RWPE1 (cell line): ENCODE measurements at regions not wholly inside any gene's neighbourhood (a gene's known extent, or its start where the extent isn't known, plus 50 kb on each side); places are given as distances from the start of the nearest gene placed in this dataset.
"Not testable (repeated sequence)": the region's sequence is repeated elsewhere in the genome, so short reads cannot be mapped to it uniquely, and the experiment has no call there.

Source experiments
- CTCF ChIA-PET: fragments of 350-600 bp; sonication (Branson Sonifier 250); formaldehyde crosslinking; extraction: SDS; loops from one replicate; lab custom pipeline; 2021; lab: Yijun Ruan, JAX
- POLR2A ChIA-PET: fragments of 400-600 bp; formaldehyde crosslinking; extraction: SDS; loops from one replicate; lab custom pipeline; 2020; ENCODE audit warnings: antibody characterized with exemption; ENCODE audit not compliant: low non-redundant PET; lab: Yijun Ruan, JAX
- DNase-seq: peaks from one replicate; pipeline ENCODE4 v3.0.0; 2012; ENCODE audit warnings: low spot score
- H3K27ac ChIP-seq: fragments of 450-650 bp; 2 replicates; pipeline ENCODE4 v1.5.1; 2017
- TF ChIP-seq, protein P1 (sequence below): fragments of 450-650 bp; conservative IDR thresholded peaks from 2 replicates; pipeline ENCODE4 v1.5.1; 2017; ENCODE audit warnings: low read depth, mild to moderate bottlenecking

DNA sequence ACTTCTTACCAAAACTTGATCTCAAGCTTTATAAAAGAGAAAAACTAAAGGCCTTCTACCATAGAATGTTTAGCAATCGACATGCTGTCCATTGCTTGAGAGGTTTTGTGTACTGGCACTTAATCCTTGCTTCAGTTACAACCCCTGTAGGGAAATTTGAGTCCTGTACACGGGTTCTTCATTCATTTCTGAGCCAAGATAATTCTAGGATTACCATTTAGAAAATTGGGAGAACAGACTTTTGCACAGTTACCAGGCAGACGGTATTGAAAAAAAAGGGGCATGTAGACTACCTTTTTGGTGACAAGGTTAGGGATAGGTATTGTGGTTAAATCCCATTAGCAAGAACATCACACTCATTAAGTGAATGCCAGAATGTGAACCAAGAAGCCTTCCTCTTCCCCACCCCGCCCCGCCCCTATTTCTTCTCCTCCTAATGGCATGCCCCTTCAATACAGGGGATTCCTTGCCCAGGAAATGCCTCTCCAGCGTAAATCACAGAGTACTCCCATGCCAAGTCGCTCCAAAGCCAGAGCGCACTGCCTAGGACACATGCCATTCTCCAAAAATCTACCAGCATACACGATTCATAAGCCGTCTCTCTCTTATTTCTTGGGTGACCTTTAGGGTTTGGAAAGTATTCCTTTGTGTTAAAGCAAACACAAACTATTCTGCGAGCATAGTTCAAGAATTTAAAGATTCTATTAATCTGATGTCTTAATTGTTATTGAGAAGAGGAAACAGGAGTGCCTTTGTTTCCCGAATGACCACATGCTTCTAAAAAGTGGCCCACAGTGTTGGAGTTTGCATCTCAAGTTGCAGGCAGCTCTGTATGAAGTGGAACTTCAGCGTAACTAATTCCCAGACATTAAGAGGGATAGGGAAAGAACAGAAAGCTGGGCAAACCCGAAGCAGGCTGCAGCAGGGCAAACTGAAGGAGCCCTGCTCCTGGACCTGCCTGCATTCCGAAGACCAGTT is 164.0 kb upstream of the NR2F2 start:
- CTCF ChIA-PET: interaction anchor here (0.6 kb wide), 1 partner anchor 668 kb away, joined by 5 read pairs; no protein-coding TSS in a partner anchor
- no peak for DNase-seq
- H3K27ac ChIP-seq: no peak overlapping the region
- POLR2A ChIA-PET: no interaction called here
- TF ChIP-seq, protein P1, sequence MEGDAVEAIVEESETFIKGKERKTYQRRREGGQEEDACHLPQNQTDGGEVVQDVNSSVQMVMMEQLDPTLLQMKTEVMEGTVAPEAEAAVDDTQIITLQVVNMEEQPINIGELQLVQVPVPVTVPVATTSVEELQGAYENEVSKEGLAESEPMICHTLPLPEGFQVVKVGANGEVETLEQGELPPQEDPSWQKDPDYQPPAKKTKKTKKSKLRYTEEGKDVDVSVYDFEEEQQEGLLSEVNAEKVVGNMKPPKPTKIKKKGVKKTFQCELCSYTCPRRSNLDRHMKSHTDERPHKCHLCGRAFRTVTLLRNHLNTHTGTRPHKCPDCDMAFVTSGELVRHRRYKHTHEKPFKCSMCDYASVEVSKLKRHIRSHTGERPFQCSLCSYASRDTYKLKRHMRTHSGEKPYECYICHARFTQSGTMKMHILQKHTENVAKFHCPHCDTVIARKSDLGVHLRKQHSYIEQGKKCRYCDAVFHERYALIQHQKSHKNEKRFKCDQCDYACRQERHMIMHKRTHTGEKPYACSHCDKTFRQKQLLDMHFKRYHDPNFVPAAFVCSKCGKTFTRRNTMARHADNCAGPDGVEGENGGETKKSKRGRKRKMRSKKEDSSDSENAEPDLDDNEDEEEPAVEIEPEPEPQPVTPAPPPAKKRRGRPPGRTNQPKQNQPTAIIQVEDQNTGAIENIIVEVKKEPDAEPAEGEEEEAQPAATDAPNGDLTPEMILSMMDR: no peak

DNA sequence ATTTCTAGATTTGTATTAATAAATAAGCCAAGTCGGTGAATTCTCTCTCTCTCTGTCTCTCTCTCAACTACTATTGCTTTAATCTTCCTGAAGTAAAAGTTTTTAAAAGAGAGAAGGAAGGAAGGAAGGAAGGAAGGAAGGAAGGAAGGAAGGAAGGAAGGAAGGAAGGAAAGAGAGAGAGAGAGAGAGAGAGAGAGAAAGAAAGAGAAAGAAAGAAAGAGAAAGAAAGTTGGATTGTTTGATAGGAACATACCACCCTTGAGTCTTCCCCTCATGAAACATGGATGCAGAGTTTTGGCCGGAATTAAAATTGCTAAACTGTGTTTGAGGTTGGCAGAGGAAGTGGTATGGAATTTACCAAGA is 159.9 kb upstream of the NR2F2 start:
- H3K27ac ChIP-seq, POLR2A ChIA-PET, DNase-seq: not testable (repeated sequence)
- CTCF ChIA-PET: interaction anchor here (0.5 kb wide), 1 partner anchor 89 kb away, joined by 3 read pairs; no protein-coding TSS in a partner anchor

DNA sequence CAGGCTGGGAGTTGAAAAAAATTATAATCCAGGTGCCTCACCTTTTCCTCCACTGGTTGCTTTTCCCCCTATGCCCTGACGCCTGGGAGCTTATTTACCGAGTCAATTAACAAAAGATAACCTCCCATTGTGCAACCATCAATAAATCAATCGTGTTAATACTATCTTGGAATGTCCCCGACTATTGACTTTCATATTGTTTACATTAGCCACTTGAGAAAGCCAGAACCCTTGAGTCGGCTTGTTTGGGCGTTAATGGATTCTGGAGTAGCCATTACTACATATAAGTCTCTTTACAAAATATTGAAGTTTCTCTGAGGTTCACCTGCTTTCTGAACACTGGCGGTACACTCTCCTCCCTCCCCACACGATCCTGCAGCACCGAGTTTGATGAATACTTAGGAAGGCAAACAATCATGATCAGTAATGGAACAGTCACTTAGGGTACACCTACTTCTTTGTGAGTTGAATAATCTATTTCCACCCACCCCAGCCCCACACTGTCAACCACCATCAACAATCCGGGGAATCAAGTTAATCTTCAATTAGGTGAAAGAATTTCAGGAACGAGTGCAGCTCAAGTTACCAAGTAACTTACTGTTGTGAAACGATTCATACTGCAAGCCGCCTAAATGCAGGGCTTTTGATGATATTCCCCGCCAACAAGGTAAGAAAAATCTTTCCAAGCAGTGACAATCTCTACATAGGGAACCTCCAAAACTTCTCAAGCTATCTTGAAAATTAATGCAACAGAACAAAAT is 159.3 kb upstream of the NR2F2 start:
- POLR2A ChIA-PET: no interaction called here
- DNase-seq: peak; percentile 13
- CTCF ChIA-PET: interaction anchor here (0.5 kb wide), 1 partner anchor 89 kb away, joined by 3 read pairs; no protein-coding TSS in a partner anchor
- TF ChIP-seq, protein P1: no peak
- no peak overlapping the region for H3K27ac ChIP-seq

GRCh38 chr15:96171853-96172296 is 158.6 kb upstream of the NR2F2 start:
- ChIA-PET CTCF (no interaction called here), POLR2A (no interaction called here)
- DNase-seq: peak; percentile 27
- H3K27ac ChIP-seq: no peak overlapping the region
- TF ChIP-seq, protein P1: no peak

DNA sequence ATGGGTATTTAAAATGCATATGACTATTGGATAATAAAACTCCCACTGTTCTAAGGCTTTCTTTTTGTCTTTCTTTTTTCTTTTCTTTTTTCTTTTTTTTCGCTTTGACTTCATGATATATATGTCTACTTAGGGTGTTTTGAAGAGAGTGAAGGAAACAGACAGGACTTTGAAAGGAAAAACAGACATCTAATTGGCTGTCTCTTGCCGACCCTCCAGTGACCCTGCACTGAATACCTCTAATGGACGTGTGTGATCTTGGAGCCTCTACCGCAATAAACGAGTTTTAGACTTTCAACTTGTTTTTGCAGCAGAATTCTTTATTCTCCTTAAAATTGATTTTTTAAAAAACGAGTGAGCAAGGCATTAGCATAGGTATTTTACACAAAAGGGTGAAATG is 158.1 kb upstream of the NR2F2 start:
- ChIA-PET CTCF (no interaction called here), POLR2A (no interaction called here)
- TF ChIP-seq, protein P1: no peak
- no peak overlapping the region for H3K27ac ChIP-seq
- DNase-seq: no peak

DNA sequence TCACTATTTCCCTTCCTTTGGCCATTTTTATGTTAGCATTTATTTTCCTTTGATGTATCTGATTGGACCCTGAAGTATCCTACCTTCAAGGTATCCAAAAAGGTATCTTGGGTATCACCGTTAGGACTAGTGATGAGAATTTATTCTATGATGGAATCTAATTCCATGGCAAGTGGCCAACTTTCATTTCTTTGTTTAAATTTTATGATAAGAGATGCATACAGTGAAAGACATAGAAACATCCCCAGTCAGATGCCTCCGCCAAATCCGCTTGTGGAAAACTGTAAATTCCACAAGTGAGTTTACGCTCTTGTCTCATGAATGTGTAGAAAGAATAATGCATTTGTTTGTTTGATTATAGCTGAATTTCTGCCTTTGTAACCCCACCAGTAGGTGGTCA is 153.7 kb upstream of the NR2F2 start:
- H3K27ac ChIP-seq: no peak overlapping the region
- ChIA-PET POLR2A (no interaction called here), CTCF (interaction anchor here (0.6 to 0.7 kb wide), 2 partner anchors 1027 to 1579 kb away, joined by 3 to 4 read pairs; no protein-coding TSS in a partner anchor)
- TF ChIP-seq, protein P1: no peak
- DNase-seq: no peak
